Stimulated activated CD4-positive, alpha-beta T cell treated with anti-CD3 and anti-CD28 coated beads, Interleukin-15, amount 100 ng/mL, for 24 hours (primary cell): ENCODE measurements at regions not wholly inside any gene's neighbourhood (a gene's known extent, or its start where the extent isn't known, plus 50 kb on each side); places are given as distances from the start of the nearest gene placed in this dataset.
A peak's percentile ranks its signal among the peaks of the same experiment; 100 is the strongest.

Experiments used
- DNase-seq: peaks from one replicate; pipeline ENCODE4 v3.0.0-alpha.2; 2020

DNA sequence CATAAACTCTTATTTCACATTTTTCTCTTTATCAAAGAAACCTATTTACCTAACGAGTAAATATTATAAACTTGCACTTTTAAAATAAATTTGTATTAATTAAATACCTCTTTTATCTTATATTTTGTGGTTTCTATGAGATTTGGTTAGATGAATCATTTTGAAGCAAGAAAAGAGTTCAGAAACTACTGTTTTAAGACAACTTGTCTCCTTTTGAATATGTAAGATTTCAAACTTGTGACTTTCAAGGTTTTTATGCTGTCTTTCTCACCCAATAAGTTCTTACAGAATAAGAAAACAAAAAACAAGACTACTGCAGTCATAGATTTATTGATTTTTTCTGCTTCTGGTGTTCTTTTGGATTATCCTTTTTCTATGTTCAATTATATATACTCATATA is 339.0 kb downstream of the SNAPC1 start:
- DNase-seq: no peak

DNA sequence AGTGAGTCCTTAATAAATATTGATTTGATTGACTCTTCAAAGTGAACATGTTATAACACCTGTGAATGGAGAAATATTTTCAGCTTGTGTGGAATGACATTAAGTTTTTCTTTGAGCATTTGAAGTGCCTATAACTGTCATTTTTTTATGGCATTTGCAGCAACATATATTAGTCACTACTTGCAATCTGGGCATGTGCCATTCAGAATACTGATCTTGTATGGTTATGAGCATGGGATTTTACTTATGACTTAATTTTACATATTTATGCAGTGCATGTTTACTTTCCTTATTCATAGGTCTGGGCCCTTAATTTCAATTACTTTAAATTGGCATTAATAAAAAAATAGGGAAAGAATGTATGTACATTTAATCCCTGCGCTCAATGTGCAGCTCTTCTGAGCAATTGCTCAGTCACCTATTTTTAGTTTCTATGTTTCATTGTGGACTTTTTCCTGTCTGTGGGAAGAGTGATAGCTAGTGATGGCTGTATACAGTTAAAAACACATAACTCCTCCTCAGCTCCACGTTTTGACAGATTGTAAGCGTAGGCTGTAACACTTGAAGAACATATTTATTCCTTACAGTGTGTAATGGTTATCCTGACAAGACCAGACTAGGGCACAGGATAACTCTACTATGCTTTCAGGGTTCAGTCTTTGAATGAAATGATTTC is 339.6 kb downstream of the SNAPC1 start:
- DNase-seq: no peak

DNA sequence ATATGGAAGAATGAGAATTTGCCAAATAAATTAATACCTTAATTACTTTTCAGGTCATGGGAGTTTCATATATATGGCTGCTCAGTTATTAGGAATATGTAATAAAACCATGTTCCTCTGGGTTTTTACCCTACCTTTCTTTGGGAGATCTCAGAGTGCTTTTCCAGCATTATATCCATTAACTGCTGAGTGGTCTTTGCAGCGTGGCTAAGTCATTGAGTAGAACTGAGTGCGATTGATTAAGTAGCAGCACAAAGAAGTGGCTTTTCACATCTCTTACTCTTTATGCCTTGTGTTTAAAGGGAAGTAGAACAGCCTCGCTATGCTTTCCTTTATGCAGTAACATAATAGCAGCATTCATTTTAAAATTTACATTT is 340.1 kb downstream of the SNAPC1 start:
- DNase-seq: no peak

DNA sequence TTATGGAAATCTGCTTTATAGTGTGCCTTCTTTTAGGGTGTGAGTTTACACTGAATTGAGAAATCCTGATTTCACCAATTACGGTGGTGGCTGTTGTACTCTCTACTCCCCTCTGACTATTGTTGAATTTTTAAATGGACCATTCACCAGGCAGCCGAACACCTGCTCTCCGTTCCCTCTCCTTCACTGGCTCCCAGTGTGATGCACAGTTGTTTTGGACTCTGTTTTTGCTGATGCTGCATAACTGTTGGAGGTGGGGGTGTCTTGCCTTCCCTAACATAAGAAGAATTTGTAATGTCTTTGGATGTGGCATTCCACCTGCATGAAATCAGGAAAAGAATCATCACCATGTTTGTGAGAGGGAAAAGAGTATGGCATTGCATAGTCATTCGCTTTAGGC is 341.2 kb downstream of the SNAPC1 start:
- DNase-seq: no peak

DNA sequence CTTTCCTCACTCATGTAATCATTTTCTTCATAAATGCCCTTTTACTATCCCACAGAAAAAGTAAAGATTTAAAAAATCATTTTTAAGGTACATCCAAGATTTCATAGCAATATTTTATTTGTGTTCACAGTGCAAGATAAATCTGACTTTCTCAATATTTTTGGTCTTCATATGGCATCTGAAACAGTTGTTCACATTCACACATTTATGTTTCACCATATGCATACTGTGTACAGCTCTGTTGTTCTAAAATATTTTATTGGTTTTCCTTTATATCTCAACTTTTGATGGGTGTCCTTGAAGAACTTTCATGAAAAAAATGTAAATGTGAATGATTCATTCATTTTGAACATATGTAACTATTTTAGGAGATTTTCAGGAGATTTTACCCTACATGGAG is 348.7 kb downstream of the SNAPC1 start:
- DNase-seq: no peak

DNA sequence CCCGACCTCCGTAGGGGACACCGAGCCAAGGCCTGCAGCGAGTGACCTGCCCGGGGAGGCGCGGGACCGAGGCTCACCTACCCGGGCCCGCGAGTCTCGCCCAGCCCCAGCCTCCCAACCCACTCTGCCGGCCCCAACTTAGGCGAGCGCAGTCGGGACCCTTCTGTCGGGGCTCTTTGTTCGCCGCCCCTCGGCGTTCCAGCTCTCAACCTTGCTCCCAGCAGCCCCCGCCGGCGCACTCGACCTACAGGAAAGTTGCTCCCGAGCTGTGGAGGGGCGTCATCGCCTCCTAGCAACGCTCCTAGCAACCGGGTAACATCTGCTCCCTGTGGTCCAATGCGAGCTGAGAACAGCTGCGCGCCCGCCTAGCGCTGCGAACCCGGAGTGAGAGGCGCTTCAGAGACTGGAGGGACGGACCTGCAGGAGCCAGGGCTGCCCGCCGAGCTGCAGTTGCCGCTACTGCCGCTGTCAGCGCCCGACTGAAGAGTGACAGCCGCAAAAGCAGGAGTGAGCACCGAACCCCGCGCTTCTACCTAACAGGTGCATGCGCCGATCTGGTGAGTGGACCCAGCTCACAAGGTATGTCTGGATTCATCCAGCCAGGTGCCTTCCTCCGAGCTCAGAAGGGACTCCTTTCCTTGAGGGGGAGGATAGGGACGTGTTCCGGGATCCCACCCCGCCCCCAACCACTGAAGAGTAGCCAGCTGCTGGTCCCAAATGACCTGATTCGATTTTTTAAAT is 355.0 kb downstream of the SNAPC1 start:
- peak; percentile 79 for DNase-seq

DNA sequence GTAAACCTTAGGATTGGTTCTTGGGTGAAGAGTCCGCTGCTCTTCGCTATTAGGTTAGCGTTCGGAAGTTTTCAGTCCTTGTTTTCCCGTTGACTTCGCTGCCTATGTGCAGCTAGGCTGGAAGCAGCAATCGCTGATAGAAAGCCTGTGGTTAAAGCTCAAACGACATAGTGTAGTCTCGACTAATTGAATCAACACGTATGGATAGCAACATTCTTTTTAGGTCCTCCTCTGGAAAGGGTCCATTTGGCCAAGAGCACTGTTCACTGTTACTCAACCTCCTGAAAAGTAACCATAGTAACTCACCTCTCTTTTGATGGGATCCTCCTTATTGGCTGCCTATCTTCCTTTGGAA is 355.5 kb downstream of the SNAPC1 start:
- no peak for DNase-seq

DNA sequence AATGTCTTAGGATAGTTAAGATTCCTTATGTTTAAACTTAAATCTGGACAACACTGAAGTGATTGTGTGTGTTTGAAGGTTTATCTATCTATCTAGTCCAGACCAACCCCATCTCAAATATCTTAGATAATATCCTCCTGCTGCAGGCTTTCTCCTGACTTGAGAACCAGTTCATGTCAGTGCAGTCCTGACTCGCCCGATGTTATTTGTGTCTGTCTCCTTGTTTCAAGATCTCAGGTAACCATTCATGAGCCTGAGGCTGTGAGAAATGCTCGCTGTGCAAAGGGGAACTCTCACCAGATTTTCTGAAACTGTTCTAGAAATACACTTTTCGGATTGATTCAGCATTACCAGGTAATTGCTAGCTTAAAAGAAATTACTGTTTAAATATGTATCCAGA is 356.2 kb downstream of the SNAPC1 start:
- no peak for DNase-seq

DNA sequence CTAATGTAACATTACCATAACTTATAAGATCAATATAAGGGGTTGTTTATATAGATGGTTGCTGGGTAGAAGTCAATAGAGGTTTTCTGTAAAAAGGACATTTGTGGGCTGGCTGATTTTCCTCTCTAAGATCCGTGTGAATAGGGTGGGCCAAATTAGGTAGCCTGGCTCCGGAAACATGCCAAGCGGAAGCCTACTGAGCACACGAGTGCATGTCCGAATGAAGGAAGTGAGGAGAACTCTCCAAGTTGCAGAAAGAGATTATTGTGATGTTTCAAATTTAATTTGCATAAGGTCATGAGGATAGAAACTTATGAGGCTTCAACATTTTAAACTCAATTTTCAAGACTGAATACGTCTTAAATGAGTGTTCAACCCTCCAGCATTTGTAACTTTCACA is 356.7 kb downstream of the SNAPC1 start:
- no peak for DNase-seq

DNA sequence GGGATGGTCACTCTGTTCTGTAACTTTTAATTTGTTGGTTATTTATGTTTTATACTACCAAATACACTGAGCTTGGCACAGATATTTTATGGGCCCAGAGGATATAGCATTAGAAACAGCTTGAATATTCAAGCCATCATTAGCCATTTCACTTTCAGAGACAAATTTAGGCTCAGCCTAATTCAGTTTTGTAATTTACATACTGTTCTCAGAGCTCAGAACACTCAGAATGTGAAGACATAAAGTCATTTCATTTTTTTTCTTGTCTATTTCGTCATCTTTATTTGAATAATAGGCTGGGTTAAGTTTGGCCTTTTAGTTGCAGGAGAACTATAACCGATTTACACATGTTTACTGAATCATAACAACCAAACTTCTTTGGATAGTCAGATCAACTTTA is 361.7 kb downstream of the SNAPC1 start:
- no peak for DNase-seq

DNA sequence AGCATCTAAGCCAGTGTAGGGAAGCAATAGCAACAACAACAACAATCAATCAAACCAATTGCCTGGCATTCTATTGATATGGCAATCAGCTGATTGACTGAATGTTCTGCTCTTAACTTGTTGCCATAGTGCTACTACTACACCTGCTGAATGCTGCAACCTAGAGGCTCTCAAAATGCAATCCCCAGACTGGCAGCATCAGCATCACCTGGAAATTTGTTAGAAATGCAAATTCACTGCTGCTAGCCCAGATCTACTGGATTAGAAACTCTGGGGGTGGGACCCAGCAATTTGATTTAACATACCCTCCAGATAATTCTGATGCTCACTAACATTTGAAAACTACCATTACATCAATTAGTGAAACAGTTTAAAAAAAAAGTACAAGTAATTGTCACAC is 363.6 kb downstream of the SNAPC1 start:
- no peak for DNase-seq

DNA sequence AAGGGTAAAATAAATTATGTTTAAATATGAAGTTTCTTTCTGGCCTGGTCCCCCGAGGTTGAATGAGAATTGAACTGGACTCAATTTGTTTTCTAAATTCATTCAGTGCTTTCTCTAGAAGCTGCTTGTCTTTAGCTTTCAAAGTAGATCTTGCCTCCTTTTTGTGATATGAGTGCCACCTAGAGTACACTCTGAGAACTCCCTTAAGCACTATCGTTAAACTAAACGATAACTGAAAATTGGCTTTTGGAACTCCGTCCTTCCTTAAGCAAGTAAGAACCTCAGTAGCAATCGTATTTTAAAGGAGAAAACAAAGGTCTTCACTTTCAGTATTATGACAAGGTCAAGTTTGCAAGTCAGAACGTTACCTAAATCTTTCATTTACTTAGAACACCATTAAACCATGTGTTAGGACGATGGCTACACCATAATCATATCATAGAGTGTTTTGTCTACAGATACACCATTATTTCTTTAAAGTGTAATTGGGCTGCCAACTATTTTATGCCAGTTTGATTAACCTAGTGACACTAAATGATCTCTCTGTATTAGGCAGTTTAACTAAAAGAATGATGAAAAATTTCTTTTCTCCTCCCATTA is 364.8 kb downstream of the SNAPC1 start:
- no peak for DNase-seq

DNA sequence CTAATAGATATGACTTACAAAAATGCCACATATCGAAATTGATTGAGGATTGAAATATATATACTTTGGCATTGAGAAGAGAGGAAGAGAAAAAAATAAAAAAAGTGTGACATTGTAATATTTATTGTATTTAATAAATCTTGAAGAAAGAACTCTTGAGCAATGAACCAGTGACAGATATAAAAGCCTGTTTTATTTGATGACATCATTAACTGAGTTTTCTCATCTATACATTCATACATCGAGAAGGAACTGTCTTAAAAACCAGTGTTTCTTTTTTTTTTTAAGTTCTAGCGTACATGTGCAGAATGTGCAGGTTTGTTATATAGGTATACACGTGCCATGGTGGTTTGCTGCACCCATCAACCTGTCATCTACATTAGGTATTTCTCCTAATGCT is 368.2 kb downstream of the SNAPC1 start:
- DNase-seq: no peak

DNA sequence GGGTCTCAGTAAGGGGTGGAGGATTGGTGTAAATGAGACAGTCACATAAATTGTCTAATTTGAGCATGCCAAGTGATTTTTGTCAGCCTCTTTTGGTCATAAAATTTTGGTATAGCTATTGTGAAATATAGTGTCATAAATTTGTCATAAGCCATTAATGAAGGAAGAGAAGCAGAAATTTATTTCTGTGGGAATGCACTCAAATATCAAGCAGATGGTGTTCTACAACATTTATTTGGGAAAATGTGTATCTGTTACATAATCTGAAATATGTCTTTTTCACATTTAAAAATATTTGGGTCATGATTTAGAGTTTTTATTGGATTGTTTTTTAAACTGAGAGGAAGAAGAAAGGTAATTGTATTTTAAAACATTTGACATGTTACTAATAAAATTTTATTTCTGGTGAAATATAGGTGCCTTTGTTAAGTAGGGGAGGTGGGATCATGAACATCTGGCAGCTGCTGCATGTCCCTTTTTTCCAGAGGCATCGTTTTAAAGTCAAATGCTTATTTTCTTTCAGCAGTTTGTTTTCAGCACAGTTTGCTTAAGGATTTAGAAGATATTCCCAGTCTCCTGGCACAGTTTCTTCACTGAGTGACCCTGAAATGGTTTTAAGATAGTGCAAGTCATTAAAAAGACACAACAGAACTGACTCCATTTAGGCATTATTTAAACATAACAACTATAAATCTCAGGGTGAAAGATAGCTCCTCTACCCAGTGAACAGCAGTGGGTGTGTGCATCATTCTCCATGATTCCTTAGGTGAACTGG is 371.7 kb downstream of the SNAPC1 start:
- no peak for DNase-seq

DNA sequence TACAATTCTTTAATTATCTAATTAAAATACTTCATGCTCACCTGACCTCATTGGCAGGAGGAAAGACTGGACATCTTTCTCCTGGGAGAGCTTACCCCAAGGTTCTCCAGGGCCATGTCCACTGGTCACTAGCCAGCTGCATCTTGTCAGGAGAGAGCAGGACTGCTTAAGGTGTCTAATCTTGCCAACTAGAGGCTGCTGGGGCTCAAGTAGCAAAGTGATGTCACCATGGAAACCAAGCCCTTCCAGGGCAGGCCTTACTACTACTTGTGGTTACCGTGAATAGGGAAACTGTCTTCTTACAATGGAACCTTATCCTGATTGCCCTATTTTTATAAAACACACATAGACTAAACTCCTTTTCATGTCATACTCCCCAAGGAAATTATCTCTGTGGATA is 376.4 kb downstream of the SNAPC1 start:
- no peak for DNase-seq

DNA sequence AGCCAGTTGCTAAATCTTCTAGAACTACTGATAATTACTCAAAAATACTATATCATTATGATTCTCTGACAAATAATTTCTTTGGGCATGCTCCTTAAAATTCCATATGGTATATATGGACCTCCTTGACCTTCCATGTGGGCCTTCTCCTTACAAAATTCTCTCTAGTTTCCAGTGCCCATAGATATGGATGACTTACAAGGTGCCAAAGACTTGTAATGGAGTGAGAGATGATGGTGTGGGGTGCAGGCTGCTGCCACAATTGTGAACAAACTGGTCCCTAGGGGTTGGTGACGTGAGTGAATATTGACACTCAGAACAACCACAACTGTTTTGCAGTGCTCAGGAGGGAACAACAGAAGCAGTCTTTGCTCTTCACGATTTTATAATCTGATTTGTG is 378.9 kb downstream of the SNAPC1 start:
- DNase-seq: no peak

DNA sequence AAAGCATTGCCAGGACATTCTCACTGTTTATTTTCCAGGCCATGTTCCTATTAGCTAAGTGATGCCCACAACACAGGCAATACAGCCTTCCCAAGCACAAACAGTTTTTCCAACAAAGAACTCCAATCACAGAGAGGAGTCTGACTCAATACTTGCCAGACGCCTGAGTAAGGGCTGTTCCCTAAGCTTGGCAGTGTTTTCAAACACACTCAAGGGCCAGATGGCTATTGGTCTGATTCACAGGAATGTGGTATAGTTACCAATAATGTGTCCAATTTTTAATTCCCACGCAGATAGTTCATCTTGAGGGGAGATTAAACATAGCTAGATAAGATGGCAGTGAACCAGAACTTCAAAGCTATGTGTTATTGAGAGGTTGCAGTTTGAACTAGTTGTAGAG is 381.0 kb downstream of the SNAPC1 start:
- DNase-seq: no peak

DNA sequence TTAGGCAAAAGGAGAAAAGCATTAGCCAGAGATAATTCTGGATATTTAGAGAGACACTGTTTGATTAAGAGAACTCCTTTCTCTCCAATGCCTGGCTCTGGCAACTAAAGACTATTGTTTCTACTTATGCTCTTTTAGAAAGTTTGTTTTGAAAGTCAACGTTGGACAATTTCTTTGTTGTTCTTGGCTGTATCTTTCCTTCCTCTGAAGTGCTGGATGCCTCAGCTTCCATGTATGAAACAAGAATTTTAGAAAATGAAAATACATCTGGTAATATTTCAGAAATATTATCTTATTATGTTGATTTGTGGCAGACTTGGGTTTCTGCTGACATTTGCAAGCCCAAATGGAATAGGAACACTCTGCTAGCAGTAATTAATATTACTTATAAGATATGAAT is 382.6 kb downstream of the SNAPC1 start:
- DNase-seq: no peak

DNA sequence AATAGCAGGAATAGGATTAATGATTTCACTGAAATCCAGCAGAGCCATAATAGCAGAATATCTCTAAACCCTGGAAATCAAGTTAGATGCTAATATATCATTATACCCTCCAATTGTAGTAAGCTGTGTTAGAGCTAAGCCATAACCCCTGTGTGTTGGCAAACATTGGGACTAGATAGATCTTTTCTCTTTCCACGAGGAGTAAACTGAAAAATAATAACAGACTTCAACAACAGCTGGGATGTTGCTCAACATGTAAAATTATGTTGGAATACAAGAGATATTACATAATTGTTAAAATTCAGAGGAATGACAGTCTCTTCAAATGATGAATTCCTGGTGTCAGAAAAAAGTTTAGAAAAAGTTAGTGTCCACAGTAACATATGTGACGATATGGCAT is 383.8 kb downstream of the SNAPC1 start:
- no peak for DNase-seq

DNA sequence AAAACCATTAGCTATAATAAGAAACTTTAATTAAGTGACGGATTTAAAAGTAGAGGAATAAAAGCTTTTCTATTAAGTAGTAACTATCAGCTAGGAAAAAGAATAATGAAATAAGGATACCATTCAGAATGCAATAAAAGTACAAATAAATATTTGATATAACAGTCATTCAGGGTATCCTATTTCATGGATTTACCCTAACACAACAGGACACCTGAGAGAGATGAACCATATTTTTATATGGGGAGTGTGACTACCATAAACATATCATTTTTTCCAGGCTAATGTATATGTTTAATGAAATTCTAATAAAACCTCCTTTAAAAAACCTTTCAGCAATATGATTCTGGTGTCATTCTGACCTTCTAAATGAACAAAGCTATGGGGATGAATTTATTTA is 393.8 kb downstream of the SNAPC1 start:
- no peak for DNase-seq

DNA sequence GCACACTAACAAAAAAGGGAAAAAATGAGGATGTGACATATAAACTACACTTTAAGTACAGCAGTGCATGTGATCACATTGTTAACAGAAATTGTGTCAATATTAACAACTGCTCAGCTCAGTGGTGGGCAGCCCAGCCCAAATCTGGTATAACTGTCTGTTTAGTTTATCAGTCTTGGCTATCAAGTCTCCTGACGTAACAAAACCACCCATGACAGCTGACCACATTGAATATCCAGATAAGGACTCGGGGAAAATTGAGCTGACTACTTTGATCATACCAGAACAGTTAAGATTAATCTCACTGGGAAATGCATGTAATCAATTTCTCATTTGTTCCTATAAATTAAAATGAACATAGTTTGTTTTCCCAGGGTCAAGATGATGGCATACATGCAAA is 396.6 kb downstream of the SNAPC1 start:
- no peak for DNase-seq

DNA sequence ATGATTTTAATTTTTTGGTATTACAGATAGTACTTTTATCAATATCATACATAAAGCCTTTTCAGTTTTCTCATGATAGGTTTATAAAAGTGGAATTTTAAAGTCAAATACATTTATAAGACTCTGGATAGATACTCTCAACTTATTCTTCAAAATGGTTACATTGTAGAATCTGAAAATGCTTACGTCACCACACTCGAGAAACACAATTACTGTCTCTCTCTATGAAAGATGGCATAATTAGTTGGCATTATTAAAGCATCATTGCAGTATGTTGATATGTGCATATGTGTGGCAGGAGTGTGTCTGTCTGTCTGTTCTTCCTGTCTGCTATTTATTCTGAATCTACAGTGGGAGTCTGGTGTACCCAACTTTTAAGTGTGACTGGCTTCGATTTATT is 397.1 kb downstream of the SNAPC1 start:
- DNase-seq: no peak

DNA sequence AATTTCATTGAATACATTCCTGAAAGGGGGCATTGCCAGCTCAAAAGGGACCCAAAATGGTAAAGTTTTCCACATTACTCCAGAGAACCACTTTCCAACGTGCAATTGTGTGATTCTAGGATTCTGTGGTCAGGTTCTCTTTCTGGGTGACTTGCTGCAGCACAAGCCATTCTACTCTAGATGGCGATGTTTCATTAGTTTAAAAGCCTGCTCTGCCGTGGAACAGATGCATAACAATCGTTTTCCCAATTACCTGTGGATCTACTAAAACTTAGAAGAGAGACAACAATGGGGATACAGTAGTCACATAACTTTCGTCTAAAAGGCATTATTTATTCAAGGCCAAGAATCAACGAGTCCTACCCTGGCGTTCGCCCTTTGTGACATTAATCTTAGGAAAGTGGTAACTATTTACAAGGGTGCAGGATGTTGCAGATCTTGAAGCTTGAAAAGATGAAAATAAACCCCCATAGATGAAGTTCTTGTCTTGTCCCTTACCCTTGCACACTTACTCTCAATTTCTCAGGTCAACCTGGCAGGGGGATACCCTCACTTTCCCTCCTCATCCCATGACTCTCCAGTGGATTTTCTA is 400.9 kb downstream of the SNAPC1 start:
- DNase-seq: no peak
